ENCODE measurements at regions not wholly inside any gene's neighbourhood (a gene's known extent, or its start where the extent isn't known, plus 50 kb on each side); places are given as distances from the start of the nearest gene placed in this dataset.

- POLR2A ChIA-PET, result no interaction called here
Measured at GRCh38 chr10:62467527-62467926, 93.4 kb downstream of the ZNF365 start.

GRCh38 chr10:62471711-62472110 lies 97.5 kb downstream of the ZNF365 start:
- H3K9me3 Mint-ChIP-seq (ENCODE audit: insufficient read depth), result no peaks in the 10 kb centered on the region
- no peak for ATAC-seq
- H3K36me3 Mint-ChIP-seq (ENCODE audit: low read depth), result no peaks in the 10 kb centered on the region
- no peak overlapping the region for H3K27ac Mint-ChIP-seq
- DNase-seq, result no peak
- H3K4me1 Mint-ChIP-seq (ENCODE audit: low read depth), result no peaks in the 10 kb centered on the region
- no peaks in the 10 kb centered on the region for H3K27me3 Mint-ChIP-seq (ENCODE audit: low read depth)
- CTCF ChIA-PET, result no interaction called here
- POLR2A ChIA-PET, result no interaction called here
- no peak overlapping the region for H3K4me3 Mint-ChIP-seq

More at GRCh38 chr10:62467527-62467926, 93.4 kb downstream of the ZNF365 start:
- H3K27me3 Mint-ChIP-seq (ENCODE audit: low read depth), result no peaks in the 10 kb centered on the region
- no peak for ATAC-seq
- H3K36me3 Mint-ChIP-seq (ENCODE audit: low read depth), result no peaks in the 10 kb centered on the region
- H3K4me3 Mint-ChIP-seq, result no peak overlapping the region
- H3K27ac Mint-ChIP-seq, result no peak overlapping the region
- DNase-seq, result no peak
- CTCF ChIA-PET, result interaction anchor here (1.0 kb wide), 1 partner anchor 126 kb away, joined by 3 read pairs; no protein-coding TSS in a partner anchor
- H3K4me1 Mint-ChIP-seq (ENCODE audit: low read depth), result no peaks in the 10 kb centered on the region
- H3K9me3 Mint-ChIP-seq (ENCODE audit: insufficient read depth), result no peaks in the 10 kb centered on the region

GRCh38 chr10:62473241-62473640 lies 99.1 kb downstream of the ZNF365 start:
- H3K27me3 Mint-ChIP-seq (ENCODE audit: low read depth), result peaks cover 3% of the 10 kb centered on the region
- POLR2A ChIA-PET, result no interaction called here

GRCh38 chr10:62475551-62475950 lies 101.4 kb downstream of the ZNF365 start:
- Mint-ChIP-seq H3K4me1 (ENCODE audit: low read depth) (no peaks in the 10 kb centered on the region), H3K4me3 (no peak overlapping the region), H3K36me3 (ENCODE audit: low read depth) (no peaks in the 10 kb centered on the region), H3K27me3 (ENCODE audit: low read depth) (peaks cover 3% of the 10 kb centered on the region), H3K27ac (no peak overlapping the region), H3K9me3 (ENCODE audit: insufficient read depth) (no peaks in the 10 kb centered on the region)
- POLR2A ChIA-PET, result no interaction called here
- CTCF ChIA-PET, result interaction anchor here (1.1 kb wide), 1 partner anchor 254 kb away, joined by 3 read pairs; no protein-coding TSS in a partner anchor
- no peak for ATAC-seq
- DNase-seq, result no peak

More at GRCh38 chr10:62473241-62473640, 99.1 kb downstream of the ZNF365 start:
- DNase-seq (no peak), ATAC-seq (no peak)
- Mint-ChIP-seq H3K9me3 (ENCODE audit: insufficient read depth) (no peaks in the 10 kb centered on the region), H3K36me3 (ENCODE audit: low read depth) (no peaks in the 10 kb centered on the region), H3K4me1 (ENCODE audit: low read depth) (no peaks in the 10 kb centered on the region), H3K4me3 (no peak overlapping the region), H3K27ac (no peak overlapping the region)
- CTCF ChIA-PET, result no interaction called here

- H3K36me3 Mint-ChIP-seq (ENCODE audit: low read depth), result no peaks in the 10 kb centered on the region
- H3K27me3 Mint-ChIP-seq (ENCODE audit: low read depth), result peaks cover 3% of the 10 kb centered on the region
- no peak overlapping the region for H3K4me3 Mint-ChIP-seq
- DNase-seq, result no peak
- no peaks in the 10 kb centered on the region for H3K4me1 Mint-ChIP-seq (ENCODE audit: low read depth)
- H3K27ac Mint-ChIP-seq, result no peak overlapping the region
- ChIA-PET CTCF (interaction anchor here (1.7 kb wide), 1 partner anchor 12 kb away, joined by 7 read pairs; no protein-coding TSS in a partner anchor), POLR2A (no interaction called here)
- no peak for ATAC-seq
- no peaks in the 10 kb centered on the region for H3K9me3 Mint-ChIP-seq (ENCODE audit: insufficient read depth)
Measured at GRCh38 chr10:62479523-62479922, 105.4 kb downstream of the ZNF365 start.

- H3K36me3 Mint-ChIP-seq (ENCODE audit: low read depth), result no peaks in the 10 kb centered on the region
- ATAC-seq, result no peak
- DNase-seq, result no peak
- ChIA-PET CTCF (interaction anchor here (1.7 kb wide), 1 partner anchor 12 kb away, joined by 7 read pairs; no protein-coding TSS in a partner anchor), POLR2A (no interaction called here)
- H3K27me3 Mint-ChIP-seq (ENCODE audit: low read depth), result peaks cover 3% of the 10 kb centered on the region
- H3K9me3 Mint-ChIP-seq (ENCODE audit: insufficient read depth), result no peaks in the 10 kb centered on the region
- no peaks in the 10 kb centered on the region for H3K4me1 Mint-ChIP-seq (ENCODE audit: low read depth)
- no peak overlapping the region for H3K4me3 Mint-ChIP-seq
- no peak overlapping the region for H3K27ac Mint-ChIP-seq
Measured at GRCh38 chr10:62480196-62480595, 106.0 kb downstream of the ZNF365 start.

- ChIA-PET POLR2A (no interaction called here), CTCF (no interaction called here)
- Mint-ChIP-seq H3K4me3 (no peak overlapping the region), H3K4me1 (ENCODE audit: low read depth) (no peaks in the 10 kb centered on the region), H3K27me3 (ENCODE audit: low read depth) (peaks cover 2% of the 10 kb centered on the region), H3K27ac (no peak overlapping the region), H3K36me3 (ENCODE audit: low read depth) (no peaks in the 10 kb centered on the region), H3K9me3 (ENCODE audit: insufficient read depth) (no peaks in the 10 kb centered on the region)
- no peak for ATAC-seq
- DNase-seq, result no peak
Measured at GRCh38 chr10:62482581-62482980, 108.4 kb downstream of the ZNF365 start.

- Mint-ChIP-seq H3K36me3 (ENCODE audit: low read depth) (no peaks in the 10 kb centered on the region), H3K9me3 (ENCODE audit: insufficient read depth) (no peaks in the 10 kb centered on the region), H3K4me3 (no peak overlapping the region), H3K27ac (no peak overlapping the region), H3K4me1 (ENCODE audit: low read depth) (no peaks in the 10 kb centered on the region), H3K27me3 (ENCODE audit: low read depth) (peaks cover 14% of the 10 kb centered on the region)
- DNase-seq (no peak), ATAC-seq (no peak)
- ChIA-PET CTCF (interaction anchor here (0.6 to 1.3 kb wide), 16 partner anchors 11 to 666 kb away, joined by 3 to 7 read pairs (median 4); no protein-coding TSS in a partner anchor), POLR2A (no interaction called here)
Measured at GRCh38 chr10:62491597-62491996, 117.4 kb downstream of the ZNF365 start.

- peak; percentile 51 for ATAC-seq
- Mint-ChIP-seq H3K27ac (no peak overlapping the region), H3K27me3 (ENCODE audit: low read depth) (peaks cover 15% of the 10 kb centered on the region), H3K9me3 (ENCODE audit: insufficient read depth) (no peaks in the 10 kb centered on the region), H3K4me3 (no peak overlapping the region), H3K4me1 (ENCODE audit: low read depth) (no peaks in the 10 kb centered on the region), H3K36me3 (ENCODE audit: low read depth) (no peaks in the 10 kb centered on the region)
- POLR2A ChIA-PET, result no interaction called here
- CTCF ChIA-PET, result interaction anchor here (0.6 to 1.3 kb wide), 17 partner anchors 10 to 666 kb away, joined by 3 to 7 read pairs (median 4); no protein-coding TSS in a partner anchor
- no peak for DNase-seq
Measured at GRCh38 chr10:62492012-62492869, 118.1 kb downstream of the ZNF365 start.

- DNase-seq (no peak), ATAC-seq (no peak)
- Mint-ChIP-seq H3K4me1 (ENCODE audit: low read depth) (no peaks in the 10 kb centered on the region), H3K4me3 (no peak overlapping the region), H3K27ac (no peak overlapping the region), H3K9me3 (ENCODE audit: insufficient read depth) (no peaks in the 10 kb centered on the region), H3K36me3 (ENCODE audit: low read depth) (no peaks in the 10 kb centered on the region), H3K27me3 (ENCODE audit: low read depth) (peaks cover 17% of the 10 kb centered on the region)
- ChIA-PET CTCF (interaction anchor here (1.0 kb wide), 1 partner anchor 592 kb away, joined by 3 read pairs; no protein-coding TSS in a partner anchor), POLR2A (no interaction called here)
Measured at GRCh38 chr10:62492870-62493180, 118.7 kb downstream of the ZNF365 start.

GRCh38 chr10:62496925-62497324 lies 122.8 kb downstream of the ZNF365 start:
- no peak overlapping the region for H3K27ac Mint-ChIP-seq
- no peak overlapping the region for H3K4me3 Mint-ChIP-seq
- ATAC-seq, result no peak
- H3K36me3 Mint-ChIP-seq (ENCODE audit: low read depth), result no peaks in the 10 kb centered on the region
- CTCF ChIA-PET, result no interaction called here
- H3K4me1 Mint-ChIP-seq (ENCODE audit: low read depth), result no peaks in the 10 kb centered on the region
- POLR2A ChIA-PET, result no interaction called here
- H3K27me3 Mint-ChIP-seq (ENCODE audit: low read depth), result peaks cover 37% of the 10 kb centered on the region
- DNase-seq, result no peak
- no peaks in the 10 kb centered on the region for H3K9me3 Mint-ChIP-seq (ENCODE audit: insufficient read depth)

GRCh38 chr10:62498271-62498670 lies 124.1 kb downstream of the ZNF365 start:
- Mint-ChIP-seq H3K4me1 (ENCODE audit: low read depth) (no peaks in the 10 kb centered on the region), H3K36me3 (ENCODE audit: low read depth) (no peaks in the 10 kb centered on the region), H3K27ac (no peak overlapping the region), H3K9me3 (ENCODE audit: insufficient read depth) (no peaks in the 10 kb centered on the region), H3K4me3 (no peak overlapping the region), H3K27me3 (ENCODE audit: low read depth) (peaks cover 38% of the 10 kb centered on the region)
- DNase-seq (no peak), ATAC-seq (no peak)
- ChIA-PET POLR2A (no interaction called here), CTCF (no interaction called here)

All from activated CD8-positive, alpha-beta T cell treated with anti-CD3 and anti-CD28 coated beads, Interleukin-2, amount 10 ng/mL, durations not matched to agents 7 days and 5 days (primary cell).